NT2/D1 (cell line): ENCODE measurements at regions not wholly inside any gene's neighbourhood (a gene's known extent, or its start where the extent isn't known, plus 50 kb on each side); places are given as distances from the start of the nearest gene placed in this dataset.
A peak's percentile ranks its signal among the peaks of the same experiment; 100 is the strongest.

Experiments used
- DNase-seq: peaks from one replicate; pipeline ENCODE4 v3.0.0-alpha.2; 2011; ENCODE audit warnings: low read depth, low spot score
- H3K27me3 ChIP-seq: 2 replicates; pipeline ENCODE4 v1.6.0; 2011; ENCODE audit warnings: mild to moderate bottlenecking; ENCODE audit not compliant: insufficient read length, insufficient read depth
- H3K36me3 ChIP-seq: 2 replicates; pipeline ENCODE4 v1.6.1; 2011; ENCODE audit warnings: mild to moderate bottlenecking, low read length, mixed read lengths; ENCODE audit not compliant: insufficient read depth, insufficient read length
- H3K4me1 ChIP-seq: 2 replicates; pipeline ENCODE4 v1.5.1; 2011; ENCODE audit not compliant: insufficient read depth, insufficient read length
- H3K4me3 ChIP-seq: 2 replicates; pipeline ENCODE4 v1.5.1; 2011; ENCODE audit warnings: low read depth; ENCODE audit not compliant: insufficient read length
- H3K9ac ChIP-seq: 2 replicates; pipeline ENCODE4 v1.6.0; 2011; ENCODE audit warnings: low read depth; ENCODE audit not compliant: insufficient read length
- H3K9me3 ChIP-seq: 2 replicates; pipeline ENCODE4 v1.5.1; 2011; ENCODE audit warnings: mild to moderate bottlenecking, low read length; ENCODE audit not compliant: insufficient read depth
- SUZ12 ChIP-seq: IDR thresholded peaks from 2 replicates; pipeline ENCODE4 v1.6.1; 2011; ENCODE audit not compliant: insufficient read length, insufficient read depth; ENCODE audit errors: extremely low read depth
- YY1 ChIP-seq: IDR thresholded peaks from 2 replicates; pipeline ENCODE4 v1.6.1; 2011; ENCODE audit not compliant: insufficient read length, insufficient read depth
- ZNF274 ChIP-seq: IDR thresholded peaks from 2 replicates; pipeline ENCODE4 v1.6.1; 2011; ENCODE audit warnings: mild to moderate bottlenecking, low read depth, low read length

DNA sequence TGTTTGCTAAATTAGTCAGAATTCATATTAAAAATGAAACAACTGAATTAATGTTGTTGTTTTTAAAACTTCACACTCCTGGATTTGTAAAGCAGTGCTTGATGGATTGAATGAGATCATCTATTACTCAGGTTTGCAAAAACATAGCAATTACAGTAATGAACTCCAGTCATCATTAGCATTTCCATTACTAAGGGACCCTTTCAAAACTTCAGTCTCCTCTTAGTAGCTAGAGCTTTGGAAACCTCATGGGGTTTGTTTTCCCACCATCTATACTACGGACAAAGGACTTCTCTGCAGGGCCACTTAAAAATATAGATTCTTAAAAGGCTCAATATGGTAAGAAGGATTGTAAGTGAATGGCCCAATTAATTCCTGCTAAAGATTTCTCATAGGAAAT is 174.5 kb upstream of the PRNP start:
- TF ChIP-seq SUZ12 (no peak), ZNF274 (no peak), YY1 (no peak)
- Histone ChIP-seq H3K4me1 (no peaks in the 10 kb centered on the region), H3K4me3 (no peak overlapping the region), H3K36me3 (no peaks in the 10 kb centered on the region), H3K27me3 (no peaks in the 10 kb centered on the region), H3K9ac (no peak overlapping the region), H3K9me3 (peaks cover 11% of the 10 kb centered on the region)
- peak; percentile 32 for DNase-seq

GRCh38 chr20:4509825-4510522 is 176.3 kb upstream of the PRNP start:
- Histone ChIP-seq H3K4me1 (no peaks in the 10 kb centered on the region), H3K36me3 (no peaks in the 10 kb centered on the region), H3K27me3 (no peaks in the 10 kb centered on the region), H3K9ac (no peak overlapping the region), H3K9me3 (peaks cover 11% of the 10 kb centered on the region), H3K4me3 (no peak overlapping the region)
- no peak for DNase-seq
- TF ChIP-seq SUZ12 (no peak), YY1 (no peak), ZNF274 (no peak)

- peaks cover 11% of the 10 kb centered on the region for H3K9me3 ChIP-seq
- TF ChIP-seq SUZ12 (no peak), YY1 (no peak)
- peak; percentile 76 for DNase-seq
- no peaks in the 10 kb centered on the region for H3K4me1 ChIP-seq
- H3K36me3 ChIP-seq = no peaks in the 10 kb centered on the region
- H3K9ac ChIP-seq = no peak overlapping the region
- no peak overlapping the region for H3K4me3 ChIP-seq
- no peaks in the 10 kb centered on the region for H3K27me3 ChIP-seq
These were observed 177.5 kb upstream of the PRNP start for GRCh38 chr20:4508773-4509172.

DNA sequence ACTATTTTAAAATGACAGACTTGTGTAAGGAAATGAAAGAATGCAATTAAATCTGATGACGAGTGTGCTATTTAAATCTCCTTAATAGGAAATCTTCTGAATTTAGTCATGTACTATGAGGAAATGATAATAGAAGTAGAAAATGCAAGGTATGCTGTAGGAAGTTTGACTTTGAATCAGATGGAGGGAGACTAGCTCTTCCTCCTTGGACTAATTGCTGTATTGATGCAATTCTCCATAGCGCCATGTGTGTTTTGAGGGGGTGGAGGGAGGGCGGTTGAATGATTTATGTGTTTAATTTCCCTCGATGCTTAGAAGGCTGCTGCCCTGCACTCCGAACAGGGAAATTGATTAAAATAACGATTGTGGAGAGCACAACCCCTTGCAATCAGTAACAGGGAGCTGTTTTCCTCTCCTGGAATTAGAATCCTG is 179.0 kb upstream of the PRNP start:
- Histone ChIP-seq H3K4me1 (no peaks in the 10 kb centered on the region), H3K9ac (no peak overlapping the region), H3K9me3 (peaks cover 12% of the 10 kb centered on the region), H3K36me3 (no peaks in the 10 kb centered on the region), H3K27me3 (no peaks in the 10 kb centered on the region), H3K4me3 (no peak overlapping the region)
- TF ChIP-seq SUZ12 = no peak
- DNase-seq = no peak

DNA sequence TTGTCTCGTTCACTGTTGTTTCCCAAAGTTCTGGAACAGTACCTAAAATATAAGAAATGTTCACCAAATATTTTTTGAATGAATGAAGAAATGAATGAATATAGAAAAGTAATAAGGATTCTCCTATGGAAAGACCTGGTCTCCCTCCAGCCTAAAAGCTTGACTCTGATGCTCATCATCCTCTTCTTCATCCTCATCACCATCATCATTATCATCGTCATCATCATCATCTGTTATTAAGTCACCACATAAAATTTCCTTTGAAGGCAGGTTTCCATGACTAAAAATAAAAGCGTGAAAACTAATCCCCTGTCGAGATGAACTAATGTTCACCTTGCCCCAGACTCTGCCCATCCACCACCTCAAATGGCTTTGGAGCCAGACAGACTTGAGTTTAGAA is 181.4 kb upstream of the PRNP start:
- no peaks in the 10 kb centered on the region for H3K4me1 ChIP-seq

DNA sequence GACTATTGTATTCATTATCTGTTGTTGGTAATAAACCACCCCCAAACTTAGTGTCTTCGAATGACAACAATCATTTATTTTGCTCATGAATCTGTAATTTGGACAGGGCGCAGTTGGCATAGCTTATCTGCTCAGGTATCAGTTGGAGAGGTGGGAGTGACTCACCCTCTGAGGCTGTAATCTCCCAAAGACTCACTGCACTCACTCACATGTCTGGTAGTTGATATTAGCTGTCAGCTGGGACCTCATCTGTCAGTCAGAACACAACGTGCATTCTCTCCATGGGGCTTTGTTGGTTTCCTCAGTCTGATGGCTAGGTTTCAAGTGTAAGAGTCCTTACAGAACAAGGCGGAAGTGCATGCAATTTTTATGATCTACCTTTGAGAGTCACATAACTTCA is 183.5 kb upstream of the PRNP start:
- Histone ChIP-seq H3K4me1 (no peaks in the 10 kb centered on the region), H3K9me3 (peaks cover 18% of the 10 kb centered on the region; the same call in 1 of the 2 replicates), H3K4me3 (no peak overlapping the region), H3K36me3 (no peaks in the 10 kb centered on the region), H3K9ac (no peak overlapping the region), H3K27me3 (no peaks in the 10 kb centered on the region)
- TF ChIP-seq ZNF274 (no peak), YY1 (no peak), SUZ12 (no peak)
- DNase-seq = no peak

More for the DNA sequence above, 181.4 kb upstream of the PRNP start:
- TF ChIP-seq YY1 = no peak
- no peak for TF ChIP-seq ZNF274
- no peak for TF ChIP-seq SUZ12
- Histone ChIP-seq H3K27me3 (no peaks in the 10 kb centered on the region), H3K36me3 (no peaks in the 10 kb centered on the region), H3K9me3 (peaks cover 23% of the 10 kb centered on the region), H3K4me3 (no peak overlapping the region), H3K9ac (no peak overlapping the region)
- no peak for DNase-seq

GRCh38 chr20:4493386-4493785 is 192.9 kb upstream of the PRNP start:
- H3K4me3 ChIP-seq = no peak overlapping the region
- H3K9me3 ChIP-seq = no peaks in the 10 kb centered on the region
- no peaks in the 10 kb centered on the region for H3K27me3 ChIP-seq
- no peak overlapping the region for H3K9ac ChIP-seq
- no peaks in the 10 kb centered on the region for H3K36me3 ChIP-seq
- TF ChIP-seq YY1 = no peak
- no peak for TF ChIP-seq SUZ12
- no peak for TF ChIP-seq ZNF274
- no peak for DNase-seq
- H3K4me1 ChIP-seq = no peaks in the 10 kb centered on the region

- no peak for DNase-seq
- no peaks in the 10 kb centered on the region for H3K4me1 ChIP-seq
- H3K9me3 ChIP-seq = no peaks in the 10 kb centered on the region
- H3K36me3 ChIP-seq = no peaks in the 10 kb centered on the region
- H3K4me3 ChIP-seq = no peak overlapping the region
- H3K9ac ChIP-seq = no peak overlapping the region
- TF ChIP-seq YY1 = no peak
- no peak for TF ChIP-seq SUZ12
- TF ChIP-seq ZNF274 = no peak
- no peaks in the 10 kb centered on the region for H3K27me3 ChIP-seq
These were observed 194.6 kb upstream of the PRNP start for GRCh38 chr20:4491643-4492042.
